Ectodermal cell (in vitro differentiated cells): ENCODE measurements at regions not wholly inside any gene's neighbourhood (a gene's known extent, or its start where the extent isn't known, plus 50 kb on each side); places are given as distances from the start of the nearest gene placed in this dataset.

Source experiments
- H3K27ac ChIP-seq: 2 replicates; pipeline ENCODE4 v1.7.0; 2013; ENCODE audit warnings: mild to moderate bottlenecking, low read depth, low read length; ENCODE audit not compliant: insufficient read depth, poor library complexity, severe bottlenecking
- H3K27me3 ChIP-seq: 2 replicates; pipeline ENCODE4 v1.7.0; 2013; ENCODE audit warnings: mild to moderate bottlenecking, low read length; ENCODE audit not compliant: insufficient read depth, control insufficient read depth, poor library complexity, severe bottlenecking
- H3K36me3 ChIP-seq: one replicate; pipeline ENCODE4 v1.7.0; 2013; ENCODE audit warnings: low read length; ENCODE audit not compliant: control insufficient read depth, insufficient read depth
- H3K4me1 ChIP-seq: one replicate; pipeline ENCODE4 v1.7.0; 2013; ENCODE audit warnings: low read length; ENCODE audit not compliant: control insufficient read depth, insufficient read depth
- H3K4me3 ChIP-seq: 2 replicates; pipeline ENCODE4 v1.7.0; 2013; ENCODE audit warnings: low read depth, low read length, control low read depth; ENCODE audit not compliant: insufficient read depth
- H3K9me3 ChIP-seq: 2 replicates; pipeline ENCODE4 v1.7.0; 2013; ENCODE audit warnings: mild to moderate bottlenecking, low read length, moderate library complexity; ENCODE audit not compliant: control insufficient read depth
- WGBS, 2 experiments: methylation state at CpG; one replicate each; pipeline ENCODE4 v1.1.7; 2013; ENCODE audit warnings: missing lambda C conversion rate in 2 of 2; 5-methylcytosine and 5-hydroxymethylcytosine counted together

DNA sequence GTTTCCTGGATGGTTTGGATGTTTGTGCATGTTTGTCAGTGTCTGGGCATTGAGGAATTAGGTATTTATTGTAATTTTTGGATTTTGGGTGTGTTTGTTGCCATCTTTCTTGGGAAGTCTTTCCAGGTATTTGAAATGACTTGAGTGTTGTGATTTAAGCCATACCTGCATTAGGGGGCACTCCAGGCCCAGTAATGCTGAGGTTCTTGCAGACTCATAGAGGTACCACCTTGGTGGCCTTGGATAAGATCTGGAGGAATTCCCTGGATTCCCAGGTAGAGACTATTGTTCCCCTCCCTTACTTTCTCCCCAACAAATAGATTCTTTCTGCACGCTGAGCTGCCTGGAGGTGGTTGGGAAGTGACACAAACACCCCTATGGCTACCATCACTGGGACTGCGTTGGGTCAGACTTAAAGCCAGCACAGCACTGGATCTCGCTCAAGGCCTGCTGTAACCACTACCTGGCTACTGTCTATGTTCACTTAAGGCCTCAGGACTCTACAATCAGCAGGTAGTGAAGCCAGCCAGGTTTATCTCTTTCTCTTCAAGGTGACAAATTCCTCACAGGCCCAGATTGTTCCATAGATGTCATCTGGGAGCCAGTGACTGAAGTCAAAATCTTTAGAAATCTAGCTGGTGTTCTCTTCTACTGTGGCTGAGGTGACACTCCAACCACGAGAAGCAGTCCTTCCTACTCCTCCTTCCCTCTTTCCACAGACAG is 643.6 kb downstream of the PDHA2 start:
- Histone ChIP-seq H3K27me3 (no peaks in the 10 kb centered on the region), H3K4me3 (no peak overlapping the region), H3K9me3 (no peaks in the 10 kb centered on the region), H3K4me1 (no peaks in the 10 kb centered on the region), H3K36me3 (no peaks in the 10 kb centered on the region), H3K27ac (no peak overlapping the region)
- 81 to 85% methylated on average over 4 of the region's 4 CpGs for WGBS, 2 experiments

GRCh38 chr4:96486563-96486962 is 646.7 kb downstream of the PDHA2 start:
- Histone ChIP-seq H3K9me3 (no peaks in the 10 kb centered on the region), H3K4me3 (no peak overlapping the region), H3K27me3 (no peaks in the 10 kb centered on the region)

DNA sequence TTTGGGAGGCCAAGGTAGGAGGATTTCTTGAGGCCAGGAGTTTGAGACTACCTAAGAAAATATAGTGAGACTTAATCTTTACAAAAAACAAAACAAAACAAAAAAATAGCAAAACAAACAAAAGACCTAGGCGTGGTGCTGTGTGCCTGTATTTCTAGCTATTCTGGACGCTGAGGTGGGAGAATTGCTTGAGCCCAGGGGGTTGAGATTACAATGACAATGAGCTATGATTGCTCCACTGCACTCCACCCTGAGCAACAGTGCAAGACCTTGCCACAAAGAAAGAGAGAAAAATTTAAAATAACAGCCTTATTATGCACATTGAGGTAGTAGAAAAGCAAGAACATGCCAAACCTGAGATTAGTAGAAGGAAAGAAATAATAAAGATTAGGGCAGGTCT is 657.7 kb downstream of the PDHA2 start:
- H3K27me3 ChIP-seq = no peaks in the 10 kb centered on the region
- WGBS, 2 experiments = 84 to 88% methylated on average over 2 of the region's 2 CpGs
- no peak overlapping the region for H3K27ac ChIP-seq
- no peak overlapping the region for H3K4me3 ChIP-seq
- H3K4me1 ChIP-seq = no peaks in the 10 kb centered on the region
- no peaks in the 10 kb centered on the region for H3K36me3 ChIP-seq
- no peaks in the 10 kb centered on the region for H3K9me3 ChIP-seq

More at GRCh38 chr4:96486563-96486962, 646.7 kb downstream of the PDHA2 start:
- H3K4me1 ChIP-seq = no peaks in the 10 kb centered on the region
- H3K36me3 ChIP-seq = no peaks in the 10 kb centered on the region
- H3K27ac ChIP-seq = no peak overlapping the region

DNA sequence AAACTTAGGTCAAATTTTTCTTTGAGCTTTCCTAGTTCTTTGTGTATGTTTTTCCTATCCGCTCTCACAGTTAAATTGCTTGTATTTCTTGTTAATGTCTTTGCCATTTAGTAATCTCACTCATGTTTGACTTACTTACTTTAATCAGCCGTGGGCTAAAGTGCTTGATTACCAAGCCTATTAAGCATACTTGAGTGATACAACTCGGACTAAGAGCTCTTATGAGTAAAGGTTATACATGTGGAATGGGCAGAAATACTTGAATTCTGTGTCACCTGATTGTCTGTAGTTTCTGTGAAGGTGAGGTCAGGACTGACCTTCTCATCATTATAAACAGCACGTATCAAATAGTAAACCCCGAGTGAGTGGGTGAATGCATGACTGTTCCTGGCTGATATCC is 664.5 kb downstream of the PDHA2 start:
- H3K27me3 ChIP-seq = no peaks in the 10 kb centered on the region
- H3K27ac ChIP-seq = no peak overlapping the region
- no peaks in the 10 kb centered on the region for H3K4me1 ChIP-seq
- no peak overlapping the region for H3K4me3 ChIP-seq
- WGBS, 2 experiments = 92 to 97% methylated on average over 3 to 5 of the region's 5 CpGs
- H3K36me3 ChIP-seq = no peaks in the 10 kb centered on the region
- H3K9me3 ChIP-seq = no peaks in the 10 kb centered on the region

- 82 to 92% methylated on average over 2 of the region's 2 CpGs for WGBS, 2 experiments
- no peaks in the 10 kb centered on the region for H3K27me3 ChIP-seq
- H3K36me3 ChIP-seq = no peaks in the 10 kb centered on the region
- no peak overlapping the region for H3K4me3 ChIP-seq
- H3K27ac ChIP-seq = no peak overlapping the region
- no peaks in the 10 kb centered on the region for H3K9me3 ChIP-seq
- H3K4me1 ChIP-seq = no peaks in the 10 kb centered on the region
These were observed 669.3 kb downstream of the PDHA2 start for GRCh38 chr4:96509039-96509741.

DNA sequence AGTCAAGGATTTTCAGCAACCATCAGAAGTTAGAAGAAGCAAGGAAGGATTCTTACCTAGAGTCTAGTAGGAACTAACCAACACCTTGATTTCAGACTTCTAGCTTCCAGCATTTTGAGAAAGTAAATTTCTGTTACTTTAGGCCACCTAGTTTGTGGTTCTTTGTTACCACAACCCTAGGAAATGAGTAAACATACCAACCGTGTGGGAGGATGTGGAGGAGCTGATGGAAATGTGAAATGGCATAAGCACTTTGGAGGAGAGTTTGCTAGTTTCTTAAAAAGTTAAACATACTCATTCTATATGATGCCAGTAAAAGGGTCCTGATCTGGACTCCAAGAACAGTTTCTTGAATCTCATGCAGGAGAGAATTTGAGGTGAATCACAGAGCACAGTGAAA is 679.4 kb downstream of the PDHA2 start:
- WGBS, 2 experiments = 80 to 89% methylated on average over 1 of the region's 1 CpG
- Histone ChIP-seq H3K36me3 (no peaks in the 10 kb centered on the region), H3K9me3 (no peaks in the 10 kb centered on the region), H3K27ac (no peak overlapping the region), H3K4me1 (no peaks in the 10 kb centered on the region), H3K27me3 (no peaks in the 10 kb centered on the region), H3K4me3 (no peak overlapping the region)

DNA sequence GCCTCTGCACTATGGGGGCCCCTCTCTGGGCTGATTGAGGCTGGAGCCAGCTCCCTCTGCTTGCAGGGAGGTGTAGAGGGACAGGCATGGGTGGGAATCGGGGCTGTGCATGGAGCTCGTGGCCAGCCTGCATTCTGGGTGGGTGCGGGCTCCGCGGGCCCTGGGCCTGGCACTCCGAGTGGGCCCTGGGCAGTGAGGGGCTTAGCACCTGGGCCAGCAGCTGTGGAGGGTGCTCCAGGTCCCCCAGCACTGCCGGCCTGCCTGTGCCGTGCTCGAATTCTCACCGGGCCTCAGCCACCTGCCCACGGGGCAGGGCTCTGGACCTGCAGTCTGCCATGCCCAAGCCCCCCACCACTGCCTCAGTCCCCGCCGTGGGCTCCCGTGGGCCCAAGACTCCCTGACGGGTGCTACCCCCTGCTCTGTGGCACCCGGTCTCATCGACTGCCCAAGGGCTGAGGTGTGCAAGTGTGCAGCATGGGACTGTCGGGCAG is 681.2 kb downstream of the PDHA2 start:
- Histone ChIP-seq H3K27me3 (no peaks in the 10 kb centered on the region), H3K4me3 (no peak overlapping the region), H3K9me3 (no peaks in the 10 kb centered on the region), H3K36me3 (no peaks in the 10 kb centered on the region), H3K4me1 (no peaks in the 10 kb centered on the region), H3K27ac (no peak overlapping the region)
- WGBS, 2 experiments = 95% methylated on average over 18 of the region's 18 CpGs

DNA sequence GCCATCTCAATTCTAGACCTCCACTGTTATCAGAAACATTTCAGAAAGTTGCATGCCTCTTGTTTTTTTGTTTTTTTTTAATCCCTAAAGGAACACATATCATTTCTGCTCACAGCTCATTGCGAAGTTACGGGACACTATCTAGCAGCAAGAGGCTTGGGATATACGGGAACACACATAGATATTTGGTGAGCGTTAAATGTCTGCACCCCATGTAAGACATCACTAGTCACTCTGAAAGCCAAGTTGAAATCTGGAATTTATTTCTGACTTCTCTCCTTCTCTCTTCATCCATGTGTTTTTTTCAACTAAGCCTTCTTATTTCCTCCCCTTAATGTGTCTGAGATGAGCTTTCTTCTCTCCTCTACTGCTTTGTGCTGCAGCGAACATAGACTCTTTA is 683.7 kb downstream of the PDHA2 start:
- Histone ChIP-seq H3K4me1 (no peaks in the 10 kb centered on the region), H3K36me3 (no peaks in the 10 kb centered on the region), H3K4me3 (no peak overlapping the region), H3K27ac (no peak overlapping the region), H3K27me3 (no peaks in the 10 kb centered on the region), H3K9me3 (no peaks in the 10 kb centered on the region)
- 92 to 96% methylated on average over 4 to 5 of the region's 5 CpGs for WGBS, 2 experiments

- H3K9me3 ChIP-seq = no peaks in the 10 kb centered on the region
- 90 to 94% methylated on average over 12 of the region's 12 CpGs for WGBS, 2 experiments
- no peaks in the 10 kb centered on the region for H3K4me1 ChIP-seq
- H3K36me3 ChIP-seq = no peaks in the 10 kb centered on the region
- H3K27me3 ChIP-seq = no peaks in the 10 kb centered on the region
- H3K27ac ChIP-seq = no peak overlapping the region
- H3K4me3 ChIP-seq = no peak overlapping the region
These were observed 684.5 kb downstream of the PDHA2 start for GRCh38 chr4:96524311-96524875.

DNA sequence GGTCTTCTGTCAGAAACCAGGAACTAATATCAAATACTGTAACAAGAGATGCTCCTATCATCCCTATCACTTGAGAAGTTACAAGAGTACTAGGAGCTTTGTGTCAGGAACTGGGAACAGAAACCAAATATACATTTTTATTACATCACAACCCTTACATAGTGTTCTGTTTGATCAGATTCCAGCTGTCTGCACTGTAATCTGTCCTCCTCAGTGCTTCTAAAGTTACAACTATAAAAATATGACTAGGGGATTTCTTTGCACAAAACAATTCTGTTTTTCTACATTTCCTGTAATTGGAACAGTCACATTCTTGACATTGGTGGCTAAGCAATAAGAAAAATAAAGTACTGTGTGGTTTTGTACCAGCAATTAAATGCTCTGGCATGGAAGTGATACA is 686.0 kb downstream of the PDHA2 start:
- Histone ChIP-seq H3K4me1 (no peaks in the 10 kb centered on the region), H3K36me3 (no peaks in the 10 kb centered on the region), H3K27me3 (no peaks in the 10 kb centered on the region), H3K4me3 (no peak overlapping the region), H3K9me3 (no peaks in the 10 kb centered on the region), H3K27ac (no peak overlapping the region)
